DMS153 treated with DMSO at 0.1 percent for 48 hours (cell line): ENCODE measurements at regions not wholly inside any gene's neighbourhood (a gene's known extent, or its start where the extent isn't known, plus 50 kb on each side); places are given as distances from the start of the nearest gene placed in this dataset.
"Not testable (repeated sequence)": the region's sequence is repeated elsewhere in the genome, so short reads cannot be mapped to it uniquely, and the experiment has no call there.

Experiments
- DNase-seq: peaks from one replicate; lab custom pipeline; 2025; ENCODE audit not compliant: unreplicated experiment; lab: John Stamatoyannopoulos, UW

DNA sequence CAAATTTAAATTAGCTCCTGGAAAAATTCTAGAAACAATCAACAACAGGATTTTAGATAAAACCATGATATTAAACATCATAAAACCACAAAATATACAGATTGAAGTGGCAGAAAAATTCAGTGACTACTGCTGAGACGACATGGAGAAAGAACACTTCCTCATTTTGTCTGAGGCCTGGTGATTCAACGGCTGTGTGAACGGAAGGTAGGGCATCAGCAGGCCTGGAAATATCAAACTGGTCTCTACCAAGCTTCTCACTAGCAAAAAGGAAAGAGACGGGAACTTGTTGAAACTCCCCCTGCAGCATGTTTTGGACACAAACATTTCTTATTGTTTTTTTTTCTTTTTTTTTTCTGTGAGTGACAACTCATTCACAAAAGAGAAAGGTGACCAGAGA is 58.0 kb upstream of the AHI1 start:
- DNase-seq = no peak

DNA sequence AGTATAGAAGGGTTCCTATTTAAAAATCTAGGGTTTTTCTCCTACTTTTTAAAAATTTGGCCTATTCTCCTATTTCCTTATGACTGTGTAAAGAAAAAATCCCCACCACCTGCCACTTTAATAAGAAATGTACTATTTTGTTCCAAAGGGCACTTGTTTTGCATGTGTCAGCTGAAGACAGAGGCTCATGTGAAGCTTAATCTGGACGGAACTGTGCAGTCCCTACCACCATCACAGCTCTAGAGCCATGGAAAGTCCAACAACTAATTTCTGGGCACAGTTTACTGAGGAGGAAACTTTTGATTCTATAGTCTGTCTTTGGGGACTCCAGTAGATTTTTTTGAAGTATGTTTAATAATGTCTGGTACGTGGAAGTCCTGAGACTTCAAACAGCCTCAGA is 60.0 kb upstream of the AHI1 start:
- no peak for DNase-seq

DNA sequence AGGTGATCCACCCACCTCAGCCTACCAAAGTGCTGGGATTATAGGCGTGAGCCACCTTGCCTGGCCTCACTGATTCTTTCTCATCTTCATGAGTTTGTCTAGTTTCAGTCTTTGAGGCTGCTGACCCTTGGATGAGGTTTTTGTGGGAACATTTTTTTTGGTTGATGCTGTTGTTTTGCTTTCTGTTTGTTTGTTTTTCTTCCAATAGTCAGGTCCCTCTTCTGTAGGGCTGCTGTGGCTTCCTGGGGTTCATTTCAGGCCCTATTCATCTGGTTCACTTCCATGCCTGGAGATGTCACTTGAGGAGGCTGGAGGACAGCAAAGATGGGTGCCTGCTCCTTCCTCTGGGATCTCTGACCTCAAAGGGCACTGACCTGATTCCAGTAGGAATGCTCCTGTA is 68.1 kb upstream of the AHI1 start:
- DNase-seq = not testable (repeated sequence)

DNA sequence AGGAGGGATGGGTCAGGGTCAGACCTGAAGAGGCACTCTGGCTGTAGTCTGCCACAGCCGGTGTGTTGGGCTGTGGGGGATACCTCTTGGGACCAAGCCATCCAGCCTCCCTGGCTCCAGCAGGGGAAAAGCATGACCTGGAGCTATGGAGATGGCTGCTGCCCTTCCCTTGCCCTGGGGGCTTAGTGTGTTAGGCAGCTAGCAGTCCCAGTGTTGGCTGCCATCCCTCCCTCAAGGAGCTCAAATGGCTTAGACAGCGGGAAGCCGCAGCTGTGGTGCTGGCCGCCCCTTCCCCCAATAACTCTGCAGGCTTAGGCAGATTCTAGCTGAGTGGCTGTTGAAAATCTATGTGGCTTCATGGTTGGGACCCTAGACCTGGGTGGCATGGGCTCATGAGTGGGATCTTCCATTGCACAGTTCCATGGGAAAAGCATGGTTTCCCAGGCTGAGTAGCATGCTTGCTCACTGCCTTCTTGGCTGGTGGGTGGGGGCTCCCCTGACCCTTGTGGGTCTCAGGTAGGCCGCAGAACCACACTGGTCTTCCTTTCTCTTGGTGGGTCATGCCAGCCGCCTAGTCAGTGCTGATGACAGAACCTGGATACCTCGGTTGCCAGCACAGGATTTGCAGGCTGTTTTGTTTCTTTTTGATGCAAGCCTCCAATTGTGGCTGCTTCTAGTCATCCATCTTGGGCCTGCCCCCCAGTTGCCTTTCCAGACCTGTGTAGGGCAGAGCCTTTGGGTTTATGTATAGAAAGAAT is 69.0 kb upstream of the AHI1 start:
- DNase-seq = no peak

GRCh38 chr6:135567375-135568083 is 70.0 kb upstream of the AHI1 start:
- no peak for DNase-seq

DNA sequence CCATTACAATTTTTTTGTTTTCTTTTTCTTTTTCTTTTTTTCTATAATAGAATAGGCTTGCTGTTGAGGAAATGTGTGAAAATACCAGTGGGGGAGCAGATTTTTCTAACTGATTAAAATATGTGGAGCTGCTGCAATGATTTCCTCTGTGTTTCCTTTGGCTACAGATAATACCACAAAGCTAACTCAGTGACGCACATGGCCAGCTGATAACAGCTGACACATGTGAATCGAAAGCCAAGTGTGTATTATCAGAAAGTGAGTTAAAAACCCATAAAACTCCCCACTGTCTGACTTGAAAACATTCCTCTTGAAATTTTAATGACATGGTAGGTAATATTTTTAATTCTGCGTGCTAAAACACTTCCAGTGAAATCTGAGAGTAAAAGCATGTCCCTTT is 70.8 kb upstream of the AHI1 start:
- no peak for DNase-seq

- no peak for DNase-seq
Measured at GRCh38 chr6:135572051-135572450, 74.5 kb upstream of the AHI1 start.

DNA sequence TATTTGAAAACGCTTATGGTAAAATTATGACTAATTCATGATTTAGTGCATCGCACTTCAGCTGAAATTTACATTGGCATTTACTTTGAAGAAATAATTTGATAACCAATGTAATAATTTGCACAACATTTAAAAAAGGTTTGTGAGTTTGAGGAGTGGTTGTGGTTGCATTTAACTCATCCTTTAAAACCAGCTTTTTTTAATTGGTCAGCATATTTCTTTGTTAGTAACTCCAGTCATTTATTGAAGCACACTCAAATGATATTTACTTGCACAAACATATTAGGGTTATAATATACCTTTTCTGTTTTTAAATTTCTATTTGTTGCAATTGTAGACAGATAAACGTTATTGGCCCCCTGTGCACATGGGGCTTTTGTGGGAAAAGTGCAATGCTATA is 78.1 kb upstream of the AHI1 start:
- no peak for DNase-seq

- no peak for DNase-seq
Measured at GRCh38 chr6:135576055-135576454, 78.5 kb upstream of the AHI1 start.

DNA sequence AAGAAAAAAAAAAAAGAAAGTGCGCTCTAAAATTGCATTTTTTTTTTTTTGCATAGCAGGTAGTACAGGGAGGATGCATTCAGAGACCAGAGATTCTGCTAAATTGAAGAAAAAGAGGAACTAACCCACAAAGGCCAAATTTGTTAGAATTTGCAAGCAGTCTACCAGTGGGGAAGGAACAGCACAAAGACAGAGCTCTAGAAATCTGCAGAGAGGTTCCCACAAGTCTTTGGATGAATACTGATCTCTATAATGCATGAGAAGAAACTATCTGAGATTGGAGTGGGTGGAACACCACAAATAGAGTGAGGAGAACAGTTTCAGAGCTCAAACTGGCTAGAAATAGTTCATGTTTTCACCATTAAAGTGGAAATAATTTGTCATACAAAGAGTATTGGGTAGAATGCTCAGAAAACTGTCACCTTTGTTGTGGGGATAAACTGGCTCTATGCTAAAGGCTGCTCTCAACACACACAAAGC is 79.6 kb upstream of the AHI1 start:
- DNase-seq = no peak

DNA sequence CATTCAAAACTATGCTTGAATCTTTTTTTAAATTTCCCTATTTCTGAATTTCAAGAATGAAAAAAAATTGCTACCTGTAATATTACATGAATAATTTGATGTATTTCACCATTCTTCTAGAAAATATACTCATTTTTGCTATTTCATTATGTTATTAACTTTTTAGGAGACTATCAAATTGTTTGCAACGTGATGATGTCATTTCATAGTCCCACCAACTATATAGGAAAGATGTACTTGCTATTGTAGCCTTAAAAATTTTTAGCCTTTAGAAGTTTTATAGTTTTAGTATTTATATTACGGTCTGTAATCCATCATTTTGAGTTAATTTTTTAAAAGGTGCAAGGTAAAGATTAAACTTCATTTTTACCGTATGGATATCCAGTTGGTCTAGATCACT is 81.4 kb upstream of the AHI1 start:
- DNase-seq = no peak

DNA sequence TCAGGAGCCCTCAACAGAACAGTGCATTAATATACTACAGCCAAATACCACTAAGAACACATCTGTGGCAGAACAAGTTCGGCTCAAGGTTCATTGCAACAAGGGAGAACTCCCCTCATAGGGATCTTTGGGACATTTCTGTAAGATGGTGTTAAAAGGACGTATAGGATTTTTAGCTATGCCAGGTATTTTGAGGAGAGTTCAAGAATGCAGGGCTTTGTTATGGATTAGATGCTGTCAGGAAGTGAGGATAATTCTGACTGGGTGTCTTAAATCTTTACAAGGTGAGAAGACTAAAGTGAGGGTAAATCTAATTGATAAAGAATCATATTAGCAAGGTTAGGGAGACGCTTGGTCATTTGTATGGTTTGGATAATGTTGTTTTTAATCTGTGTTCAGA is 83.7 kb upstream of the AHI1 start:
- no peak for DNase-seq

DNA sequence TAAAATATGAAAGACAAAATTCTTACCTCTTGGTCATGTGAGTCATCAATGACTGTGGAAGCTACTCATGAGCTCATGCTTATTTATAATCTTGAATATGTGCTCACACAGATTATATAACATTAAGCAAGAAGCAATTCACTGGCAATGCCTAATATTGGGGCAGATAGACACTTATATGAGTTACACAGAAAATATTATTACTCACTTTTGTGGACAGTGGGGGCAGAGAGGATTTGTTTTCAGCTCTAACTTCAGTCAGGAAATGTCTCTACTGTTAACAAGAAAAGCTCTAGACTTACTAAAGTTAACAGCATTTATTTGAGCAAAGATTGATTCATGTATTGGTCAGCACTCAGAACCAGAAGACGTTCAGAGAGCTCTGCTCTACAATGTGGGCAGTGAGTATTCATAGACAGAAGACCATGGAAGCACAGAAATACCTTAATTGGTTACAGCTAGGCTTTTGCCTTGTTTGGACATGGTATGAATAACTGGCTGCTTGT is 85.8 kb upstream of the AHI1 start:
- no peak for DNase-seq

GRCh38 chr6:135586388-135586787 is 88.8 kb upstream of the AHI1 start:
- DNase-seq = no peak

- no peak for DNase-seq
Measured at GRCh38 chr6:135586844-135587243, 89.3 kb upstream of the AHI1 start.

GRCh38 chr6:135592276-135592675 is 94.7 kb upstream of the AHI1 start:
- no peak for DNase-seq

GRCh38 chr6:135594000-135594399 is 96.5 kb upstream of the AHI1 start:
- no peak for DNase-seq

- peak; percentile 96 for DNase-seq
Measured at GRCh38 chr6:135600086-135600702, 102.7 kb upstream of the AHI1 start.

- no peak for DNase-seq
Measured at GRCh38 chr6:135600931-135601330, 103.4 kb upstream of the AHI1 start.

DNA sequence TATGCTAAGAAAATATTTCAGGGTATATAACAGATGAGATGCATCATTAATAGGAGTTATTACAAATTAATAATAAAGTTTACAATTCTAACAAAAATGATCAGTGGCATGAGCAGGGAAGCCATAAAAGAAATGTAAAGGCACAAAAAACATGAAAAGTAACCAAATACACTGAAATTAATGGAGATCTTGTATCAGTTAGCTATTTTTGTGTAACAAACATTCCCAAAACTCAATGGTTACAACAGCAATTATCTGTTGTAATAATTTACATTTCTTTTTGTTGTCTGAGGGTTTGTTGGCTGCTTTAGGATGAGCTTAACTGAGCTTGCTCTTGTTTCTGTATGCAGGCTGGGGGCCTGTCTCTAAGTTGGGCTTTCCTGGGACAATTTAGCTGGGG is 104.3 kb upstream of the AHI1 start:
- no peak for DNase-seq

- DNase-seq = no peak
Measured at GRCh38 chr6:135603249-135603648, 105.7 kb upstream of the AHI1 start.
